GM23338 (cell line): ENCODE measurements at regions not wholly inside any gene's neighbourhood (a gene's known extent, or its start where the extent isn't known, plus 50 kb on each side); places are given as distances from the start of the nearest gene placed in this dataset.

ENCODE experiments used
- ATAC-seq: fragments of 200-7000 bp; cut with Tn5 transposase; 3 replicates; pipeline ENCODE4 v1.9.1; 2020
- DNase-seq: peaks from one replicate; pipeline ENCODE4 v3.0.0-alpha.2; 2015; ENCODE audit warnings: low spot score
- H2AFZ ChIP-seq: fragments of 200-600 bp; sonication (generic); 2 replicates; pipeline ENCODE4 v1.8.0; 2016; ENCODE audit warnings: antibody characterized with exemption, mild to moderate bottlenecking, moderate library complexity
- H3F3A ChIP-seq: fragments of 200-600 bp; sonication (generic); replicated peaks from 2 replicates; pipeline ENCODE4 v1.8.0; 2017; ENCODE audit warnings: antibody characterized with exemption, mixed run types, low read depth
- H3K27ac ChIP-seq: fragments of 200-600 bp; sonication (generic); 2 replicates; pipeline ENCODE4 v1.6.1; 2016; ENCODE audit warnings: low read depth
- H3K27me3 ChIP-seq: fragments of 200-600 bp; sonication (generic); 2 replicates; pipeline ENCODE4 v1.8.0; 2016; ENCODE audit warnings: mild to moderate bottlenecking, mixed run types, moderate library complexity; ENCODE audit not compliant: insufficient read depth
- H3K36me3 ChIP-seq: fragments of 200-600 bp; sonication (generic); 2 replicates; pipeline ENCODE4 v1.8.0; 2016; ENCODE audit warnings: mild to moderate bottlenecking; ENCODE audit not compliant: insufficient read depth
- H3K4me1 ChIP-seq: fragments of 200-600 bp; sonication (generic); 2 replicates; pipeline ENCODE4 v1.8.0; 2016; ENCODE audit warnings: mild to moderate bottlenecking, moderate library complexity; ENCODE audit not compliant: insufficient read depth
- H3K4me2 ChIP-seq: fragments of 200-600 bp; sonication (generic); 2 replicates; pipeline ENCODE4 v1.7.1; 2017; ENCODE audit warnings: mixed run types
- H3K4me3 ChIP-seq: fragments of 200-600 bp; sonication (generic); 2 replicates; pipeline ENCODE4 v1.6.1; 2016; ENCODE audit warnings: mixed run types
- H3K79me2 ChIP-seq: fragments of 200-600 bp; sonication (generic); replicated peaks from 2 replicates; pipeline ENCODE4 v1.8.0; 2017; ENCODE audit warnings: mild to moderate bottlenecking; ENCODE audit not compliant: insufficient read depth
- H3K9me2 ChIP-seq: fragments of 200-600 bp; sonication (generic); 2 replicates; pipeline ENCODE4 v1.8.0; 2017; ENCODE audit not compliant: insufficient read depth
- H4K20me1 ChIP-seq: fragments of 200-600 bp; sonication (generic); replicated peaks from 2 replicates; pipeline ENCODE4 v1.8.0; 2017; ENCODE audit warnings: mild to moderate bottlenecking; ENCODE audit not compliant: insufficient read depth
- H3K27ac Mint-ChIP-seq: 2 replicates; pipeline ENCODE4 v1.8.0; 2020; ENCODE audit warnings: inconsistent platforms, mild to moderate bottlenecking, moderate library complexity, mixed read lengths
- H3K27me3 Mint-ChIP-seq: 3 replicates; pipeline ENCODE4 v1.8.0; 2022; ENCODE audit warnings: low read depth, mild to moderate bottlenecking, moderate library complexity, mixed read lengths, inconsistent platforms; ENCODE audit not compliant: insufficient read depth, poor library complexity
- H3K36me3 Mint-ChIP-seq: 3 replicates; pipeline ENCODE4 v1.8.0; 2021; ENCODE audit warnings: low read depth, mild to moderate bottlenecking, inconsistent platforms, moderate library complexity, mixed read lengths
- H3K4me1 Mint-ChIP-seq: 3 replicates; pipeline ENCODE4 v1.8.0; 2020; ENCODE audit warnings: mild to moderate bottlenecking, inconsistent platforms, mixed read lengths
- H3K4me3 Mint-ChIP-seq: 3 replicates; pipeline ENCODE4 v1.8.0; 2021; ENCODE audit warnings: moderate library complexity, mild to moderate bottlenecking, inconsistent platforms, mixed read lengths
- H3K9me3 Mint-ChIP-seq: 3 replicates; pipeline ENCODE4 v1.8.0; 2020; ENCODE audit warnings: moderate library complexity, mild to moderate bottlenecking, inconsistent platforms, mixed read lengths
- CREB1 ChIP-seq: fragments of 250-450 bp; sonication (Bioruptor Pico); IDR thresholded peaks from 2 replicates; pipeline ENCODE4 v1.5.0; 2020; ENCODE audit warnings: low read depth, mild to moderate bottlenecking, moderate library complexity
- EZH2 ChIP-seq: fragments of 200-600 bp; sonication (generic); IDR thresholded peaks from one replicate; pipeline ENCODE4 v1.8.0; 2017; ENCODE audit warnings: antibody characterized with exemption, mild to moderate bottlenecking, low read depth; ENCODE audit not compliant: unreplicated experiment
- EZH2phosphoT487 ChIP-seq: fragments of 200-600 bp; sonication (generic); IDR thresholded peaks from one replicate; pipeline ENCODE4 v1.8.1; 2018; ENCODE audit warnings: antibody characterized with exemption; ENCODE audit not compliant: unreplicated experiment
- JUNB ChIP-seq: IDR thresholded peaks from one replicate; pipeline ENCODE4 v1.6.1; 2016; ENCODE audit warnings: antibody characterized with exemption; ENCODE audit not compliant: unreplicated experiment
- NANOG ChIP-seq: IDR thresholded peaks from 2 replicates; pipeline ENCODE4 v1.6.1; 2016; ENCODE audit warnings: antibody characterized with exemption, borderline replicate concordance
- POLR2AphosphoS5 ChIP-seq: IDR thresholded peaks from 2 replicates; pipeline ENCODE4 v1.6.1; 2016; ENCODE audit warnings: antibody characterized with exemption, low read depth
- REST ChIP-seq: IDR thresholded peaks from one replicate; pipeline ENCODE4 v1.6.1; 2018; ENCODE audit warnings: antibody characterized with exemption; ENCODE audit not compliant: unreplicated experiment
- STAT1 ChIP-seq: IDR thresholded peaks from one replicate; pipeline ENCODE4 v1.6.1; 2016; ENCODE audit warnings: antibody characterized with exemption; ENCODE audit not compliant: unreplicated experiment
- ZNF114 ChIP-seq: fragments of 250-450 bp; sonication (Bioruptor Pico); IDR thresholded peaks from 2 replicates; pipeline ENCODE4 v1.5.0; 2020; ENCODE audit warnings: mild to moderate bottlenecking, moderate library complexity
- ZNF331 ChIP-seq: fragments of 250-450 bp; sonication (Bioruptor Pico); IDR thresholded peaks from 2 replicates; pipeline ENCODE4 v1.5.0; 2020; ENCODE audit warnings: low read depth, mild to moderate bottlenecking, moderate library complexity
- ZNF462 ChIP-seq: fragments of 250-450 bp; sonication (Bioruptor Pico); IDR thresholded peaks from 2 replicates; pipeline ENCODE4 v1.5.0; 2020; ENCODE audit warnings: mild to moderate bottlenecking, moderate library complexity
- TF ChIP-seq, protein P1 (sequence below): IDR thresholded peaks from 2 replicates; pipeline ENCODE4 v1.6.1; 2016; ENCODE audit warnings: antibody characterized with exemption
- TF ChIP-seq, protein P2 (sequence below), 2 experiments: fragments of 200-600 bp in 1 of 2; sonication (generic) in 1 of 2; conservative IDR thresholded peaks; 2 replicates each; pipeline versions ENCODE4 v1.5.1 to v1.6.1; 2016 to 2017; ENCODE audit warnings: antibody characterized with exemption in 2 of 2, low read depth in 2 of 2, mild to moderate bottlenecking in 2 of 2, moderate library complexity in 1 of 2

DNA sequence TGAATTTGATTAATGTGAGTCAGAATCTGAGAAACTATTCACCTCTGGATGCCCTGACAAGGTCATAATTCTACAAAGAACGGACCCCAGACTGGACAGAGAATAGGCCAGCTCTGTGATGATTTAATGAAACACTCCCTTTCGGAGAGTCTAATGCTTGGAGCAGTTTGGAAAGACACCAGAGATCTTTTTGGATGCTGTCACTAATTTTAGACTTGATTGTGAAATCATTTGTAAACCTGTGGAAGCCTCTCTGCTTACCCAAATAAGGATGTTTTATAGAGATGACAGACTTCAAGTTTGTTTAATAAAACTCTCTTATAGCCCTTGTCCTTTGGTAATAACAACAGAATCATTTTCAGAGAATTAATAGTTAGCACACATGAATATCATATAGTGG lies 83.5 kb downstream of the MYL12B start (continued):
- TF ChIP-seq, protein P1, sequence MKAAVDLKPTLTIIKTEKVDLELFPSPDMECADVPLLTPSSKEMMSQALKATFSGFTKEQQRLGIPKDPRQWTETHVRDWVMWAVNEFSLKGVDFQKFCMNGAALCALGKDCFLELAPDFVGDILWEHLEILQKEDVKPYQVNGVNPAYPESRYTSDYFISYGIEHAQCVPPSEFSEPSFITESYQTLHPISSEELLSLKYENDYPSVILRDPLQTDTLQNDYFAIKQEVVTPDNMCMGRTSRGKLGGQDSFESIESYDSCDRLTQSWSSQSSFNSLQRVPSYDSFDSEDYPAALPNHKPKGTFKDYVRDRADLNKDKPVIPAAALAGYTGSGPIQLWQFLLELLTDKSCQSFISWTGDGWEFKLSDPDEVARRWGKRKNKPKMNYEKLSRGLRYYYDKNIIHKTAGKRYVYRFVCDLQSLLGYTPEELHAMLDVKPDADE = no peak
- TF ChIP-seq ZNF114 (CRISPR knock-in tag) (no peak), NANOG (no peak)

DNA sequence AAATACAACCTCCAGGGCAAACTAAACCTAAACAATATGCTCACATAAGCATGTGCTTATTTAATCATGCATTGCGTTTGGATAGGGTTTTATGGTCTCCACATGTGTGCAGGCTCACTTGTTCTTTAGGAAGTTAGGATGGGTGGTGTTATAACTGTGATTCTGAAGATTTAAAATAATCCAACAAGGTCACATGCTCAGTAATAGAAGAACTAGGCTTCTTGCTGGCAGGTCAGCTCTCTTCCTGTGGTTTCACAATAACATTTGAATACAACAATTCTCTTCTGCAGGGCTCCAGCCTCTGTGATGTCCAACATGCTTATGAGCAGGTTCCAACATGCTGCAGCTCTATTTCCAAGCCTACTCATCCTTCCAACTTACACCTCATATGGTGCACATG lies 84.0 kb downstream of the MYL12B start:
- Mint-ChIP-seq H3K4me1 (peaks cover 16% of the 10 kb centered on the region), H3K4me3 (no peak overlapping the region), H3K36me3 (peaks cover 7% of the 10 kb centered on the region; the same call in 1 of the 3 replicates), H3K27me3 (no peaks in the 10 kb centered on the region), H3K27ac (no peak overlapping the region), H3K9me3 (peaks cover 9% of the 10 kb centered on the region; the same call in 2 of the 3 replicates)
- Histone ChIP-seq H3K4me2 (no peak overlapping the region), H3K27me3 (no peaks in the 10 kb centered on the region), H3K4me3 (no peak overlapping the region), H3K9me2 (no peaks in the 10 kb centered on the region), H3K4me1 (peaks cover 21% of the 10 kb centered on the region), H3K27ac (no peak overlapping the region), H3F3A (no peaks in the 10 kb centered on the region), H2AFZ (no peak overlapping the region), H3K79me2 (no peaks in the 10 kb centered on the region), H4K20me1 (no peaks in the 10 kb centered on the region), H3K36me3 (no peaks in the 10 kb centered on the region)
- ATAC-seq = no peak
- DNase-seq = no peak
- no peak for TF ChIP-seq ZNF331 (CRISPR knock-in tag)
- TF ChIP-seq JUNB = no peak
- TF ChIP-seq REST = no peak
- TF ChIP-seq, protein P2, sequence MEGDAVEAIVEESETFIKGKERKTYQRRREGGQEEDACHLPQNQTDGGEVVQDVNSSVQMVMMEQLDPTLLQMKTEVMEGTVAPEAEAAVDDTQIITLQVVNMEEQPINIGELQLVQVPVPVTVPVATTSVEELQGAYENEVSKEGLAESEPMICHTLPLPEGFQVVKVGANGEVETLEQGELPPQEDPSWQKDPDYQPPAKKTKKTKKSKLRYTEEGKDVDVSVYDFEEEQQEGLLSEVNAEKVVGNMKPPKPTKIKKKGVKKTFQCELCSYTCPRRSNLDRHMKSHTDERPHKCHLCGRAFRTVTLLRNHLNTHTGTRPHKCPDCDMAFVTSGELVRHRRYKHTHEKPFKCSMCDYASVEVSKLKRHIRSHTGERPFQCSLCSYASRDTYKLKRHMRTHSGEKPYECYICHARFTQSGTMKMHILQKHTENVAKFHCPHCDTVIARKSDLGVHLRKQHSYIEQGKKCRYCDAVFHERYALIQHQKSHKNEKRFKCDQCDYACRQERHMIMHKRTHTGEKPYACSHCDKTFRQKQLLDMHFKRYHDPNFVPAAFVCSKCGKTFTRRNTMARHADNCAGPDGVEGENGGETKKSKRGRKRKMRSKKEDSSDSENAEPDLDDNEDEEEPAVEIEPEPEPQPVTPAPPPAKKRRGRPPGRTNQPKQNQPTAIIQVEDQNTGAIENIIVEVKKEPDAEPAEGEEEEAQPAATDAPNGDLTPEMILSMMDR (conservative IDR thresholded peaks at IDR 0.05; ENCODE audit: low read depth in 2 of 2) = no peak
- no peak for TF ChIP-seq EZH2phosphoT487
- no peak for TF ChIP-seq POLR2AphosphoS5
- TF ChIP-seq NANOG = no peak
- no peak for TF ChIP-seq STAT1
- TF ChIP-seq CREB1 = no peak
- no peak for TF ChIP-seq ZNF462 (CRISPR knock-in tag)
- TF ChIP-seq EZH2 = no peak
- no peak for TF ChIP-seq ZNF114 (CRISPR knock-in tag)
